ENCODE measurements at regions not wholly inside any gene's neighbourhood (a gene's known extent, or its start where the extent isn't known, plus 50 kb on each side); places are given as distances from the start of the nearest gene placed in this dataset.

GRCh38 chr2:235357881-235358280 is 136.0 kb upstream of the AGAP1 start:
- H3K4me2 ChIP-seq: no peak overlapping the region
- no peak for DNase-seq (ENCODE audit: low spot score)
- H3K4me1 ChIP-seq (ENCODE audit: insufficient read depth): no peaks in the 10 kb centered on the region
- no peak overlapping the region for H3K27ac ChIP-seq
- WGBS (ENCODE audit: low lambda C conversion rate, missing lambda C conversion rate): 94% methylated on average over 17 of the region's 17 CpGs
- no peaks in the 10 kb centered on the region for H4K20me1 ChIP-seq (ENCODE audit: insufficient read depth, poor library complexity, severe bottlenecking)
- no peak overlapping the region for H3K4me3 ChIP-seq
- no peaks in the 10 kb centered on the region for H3K36me3 ChIP-seq (replicated peaks; ENCODE audit: insufficient read depth, low read depth)
- H3K9me3 ChIP-seq (ENCODE audit: low read depth): no peaks in the 10 kb centered on the region
- H3K27me3 ChIP-seq: peaks cover 4% of the 10 kb centered on the region
- no peaks in the 10 kb centered on the region for H3K9me2 ChIP-seq (replicated peaks; ENCODE audit: insufficient read depth)
- H2AFZ ChIP-seq: no peak overlapping the region
- H3K79me2 ChIP-seq: no peaks in the 10 kb centered on the region
- TF ChIP-seq EZH2phosphoT487 (IDR thresholded peaks at IDR 0.05; ENCODE audit: low read depth, severe bottlenecking, unreplicated experiment): no peak
- no peak for TF ChIP-seq EZH2 (IDR thresholded peaks at IDR 0.05; ENCODE audit: borderline replicate concordance)
- TF ChIP-seq CTCF (IDR thresholded peaks at IDR 0.05; ENCODE audit: poor library complexity): no peak

- H3K79me2 ChIP-seq: no peaks in the 10 kb centered on the region
- H3K36me3 ChIP-seq (replicated peaks; ENCODE audit: insufficient read depth, low read depth): no peaks in the 10 kb centered on the region
- no peaks in the 10 kb centered on the region for H3K9me3 ChIP-seq (ENCODE audit: low read depth)
- no peak for TF ChIP-seq EZH2phosphoT487 (IDR thresholded peaks at IDR 0.05; ENCODE audit: low read depth, severe bottlenecking, unreplicated experiment)
- TF ChIP-seq CTCF (IDR thresholded peaks at IDR 0.05; ENCODE audit: poor library complexity): no peak
- no peak for TF ChIP-seq EZH2 (IDR thresholded peaks at IDR 0.05; ENCODE audit: borderline replicate concordance)
- H3K27ac ChIP-seq: no peak overlapping the region
- no peaks in the 10 kb centered on the region for H3K9me2 ChIP-seq (replicated peaks; ENCODE audit: insufficient read depth)
- no peaks in the 10 kb centered on the region for H4K20me1 ChIP-seq (ENCODE audit: insufficient read depth, poor library complexity, severe bottlenecking)
- peaks cover 4% of the 10 kb centered on the region for H3K27me3 ChIP-seq
- H3K4me2 ChIP-seq: no peak overlapping the region
- H3K4me1 ChIP-seq (ENCODE audit: insufficient read depth): no peaks in the 10 kb centered on the region
- no peak overlapping the region for H3K4me3 ChIP-seq
- no peak overlapping the region for H2AFZ ChIP-seq
- DNase-seq (ENCODE audit: low spot score): no peak
- 90% methylated on average over 9 of the region's 9 CpGs for WGBS (ENCODE audit: low lambda C conversion rate, missing lambda C conversion rate)
Measured at GRCh38 chr2:235358981-235359471, 134.8 kb upstream of the AGAP1 start.

GRCh38 chr2:235360446-235360845 is 133.4 kb upstream of the AGAP1 start:
- DNase-seq (ENCODE audit: low spot score): no peak
- 99% methylated on average over 4 of the region's 4 CpGs for WGBS (ENCODE audit: low lambda C conversion rate, missing lambda C conversion rate)

More at GRCh38 chr2:235360446-235360845, 133.4 kb upstream of the AGAP1 start:
- H2AFZ ChIP-seq: no peak overlapping the region
- H3K36me3 ChIP-seq (replicated peaks; ENCODE audit: insufficient read depth, low read depth): no peaks in the 10 kb centered on the region
- no peak for TF ChIP-seq EZH2 (IDR thresholded peaks at IDR 0.05; ENCODE audit: borderline replicate concordance)
- no peak for TF ChIP-seq CTCF (IDR thresholded peaks at IDR 0.05; ENCODE audit: poor library complexity)
- no peak for TF ChIP-seq EZH2phosphoT487 (IDR thresholded peaks at IDR 0.05; ENCODE audit: low read depth, severe bottlenecking, unreplicated experiment)
- H3K27me3 ChIP-seq: peaks cover 4% of the 10 kb centered on the region
- H3K4me1 ChIP-seq (ENCODE audit: insufficient read depth): no peaks in the 10 kb centered on the region
- no peak overlapping the region for H3K27ac ChIP-seq
- no peaks in the 10 kb centered on the region for H3K79me2 ChIP-seq
- no peak overlapping the region for H3K4me2 ChIP-seq
- no peaks in the 10 kb centered on the region for H3K9me3 ChIP-seq (ENCODE audit: low read depth)
- no peaks in the 10 kb centered on the region for H3K9me2 ChIP-seq (replicated peaks; ENCODE audit: insufficient read depth)
- no peaks in the 10 kb centered on the region for H4K20me1 ChIP-seq (ENCODE audit: insufficient read depth, poor library complexity, severe bottlenecking)
- H3K4me3 ChIP-seq: no peak overlapping the region

All from hepatocyte (in vitro differentiated cells).